ENCODE measurements at regions not wholly inside any gene's neighbourhood (a gene's known extent, or its start where the extent isn't known, plus 50 kb on each side); places are given as distances from the start of the nearest gene placed in this dataset.
"Not testable (repeated sequence)": the region's sequence is repeated elsewhere in the genome, so short reads cannot be mapped to it uniquely, and the experiment has no call there.

DNA sequence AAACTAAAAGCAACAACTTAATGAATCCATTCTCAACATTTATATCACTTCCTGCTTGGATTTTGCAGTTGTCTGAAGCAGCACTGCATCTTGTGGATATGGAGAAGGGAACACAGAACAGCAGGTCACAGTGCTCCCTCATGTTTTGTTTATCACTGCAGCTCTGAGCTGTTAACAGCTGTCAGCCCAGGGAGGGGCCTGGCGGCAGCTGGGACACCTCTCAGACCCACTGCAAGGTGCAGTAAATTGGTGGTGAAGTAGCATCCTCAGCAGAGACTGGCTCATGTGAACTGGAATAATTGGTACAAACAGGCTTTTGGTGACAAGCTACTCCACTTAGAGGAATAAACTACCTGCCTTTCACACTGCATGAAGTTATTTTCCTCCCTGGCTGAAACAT is 170.4 kb downstream of the LIG4 start (continued):
- no peak for TF ChIP-seq MYC (IDR thresholded peaks at IDR 0.05; ENCODE audit: low read depth, low read length)
- TF ChIP-seq MYC (CRISPR knock-in tag; IDR thresholded peaks at IDR 0.05; ENCODE audit: borderline replicate concordance, low read depth): no peak
- TF ChIP-seq, protein P1, sequence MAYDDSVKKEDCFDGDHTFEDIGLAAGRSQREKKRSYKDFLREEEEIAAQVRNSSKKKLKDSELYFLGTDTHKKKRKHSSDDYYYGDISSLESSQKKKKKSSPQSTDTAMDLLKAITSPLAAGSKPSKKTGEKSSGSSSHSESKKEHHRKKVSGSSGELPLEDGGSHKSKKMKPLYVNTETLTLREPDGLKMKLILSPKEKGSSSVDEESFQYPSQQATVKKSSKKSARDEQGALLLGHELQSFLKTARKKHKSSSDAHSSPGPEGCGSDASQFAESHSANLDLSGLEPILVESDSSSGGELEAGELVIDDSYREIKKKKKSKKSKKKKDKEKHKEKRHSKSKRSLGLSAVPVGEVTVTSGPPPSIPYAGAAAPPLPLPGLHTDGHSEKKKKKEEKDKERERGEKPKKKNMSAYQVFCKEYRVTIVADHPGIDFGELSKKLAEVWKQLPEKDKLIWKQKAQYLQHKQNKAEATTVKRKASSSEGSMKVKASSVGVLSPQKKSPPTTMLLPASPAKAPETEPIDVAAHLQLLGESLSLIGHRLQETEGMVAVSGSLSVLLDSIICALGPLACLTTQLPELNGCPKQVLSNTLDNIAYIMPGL (CRISPR knock-in tag; IDR thresholded peaks at IDR 0.05): no peak
- TF ChIP-seq POLR3A (IDR thresholded peaks at IDR 0.05; ENCODE audit: borderline replicate concordance, extremely low read depth, insufficient read depth, insufficient read length): no peak
- TF ChIP-seq, protein P2, sequence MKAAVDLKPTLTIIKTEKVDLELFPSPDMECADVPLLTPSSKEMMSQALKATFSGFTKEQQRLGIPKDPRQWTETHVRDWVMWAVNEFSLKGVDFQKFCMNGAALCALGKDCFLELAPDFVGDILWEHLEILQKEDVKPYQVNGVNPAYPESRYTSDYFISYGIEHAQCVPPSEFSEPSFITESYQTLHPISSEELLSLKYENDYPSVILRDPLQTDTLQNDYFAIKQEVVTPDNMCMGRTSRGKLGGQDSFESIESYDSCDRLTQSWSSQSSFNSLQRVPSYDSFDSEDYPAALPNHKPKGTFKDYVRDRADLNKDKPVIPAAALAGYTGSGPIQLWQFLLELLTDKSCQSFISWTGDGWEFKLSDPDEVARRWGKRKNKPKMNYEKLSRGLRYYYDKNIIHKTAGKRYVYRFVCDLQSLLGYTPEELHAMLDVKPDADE (conservative IDR thresholded peaks at IDR 0.05; ENCODE audit: control insufficient read depth, low read depth, low read length): no peak

GRCh38 chr13:108042866-108043265 is 172.5 kb downstream of the LIG4 start:
- H3K4me1 ChIP-seq (replicated peaks in 1 of 2; ENCODE audit: control insufficient read depth in 2 of 2, insufficient read depth in 2 of 2, low read length in 2 of 2); in situ Hi-C loops (cut with MboI); H3K9me3 ChIP-seq (replicated peaks; ENCODE audit: control insufficient read depth, insufficient read depth, low read depth, low read length); H3K9ac ChIP-seq (ENCODE audit: insufficient read depth in 1 of 2, low read depth in 2 of 2, low read length in 2 of 2); H3K27ac ChIP-seq (ENCODE audit: extremely low read depth, low read depth, low read length); H3K79me2 ChIP-seq (ENCODE audit: control insufficient read depth, insufficient read depth, low read length); H3K9me1 ChIP-seq (ENCODE audit: control insufficient read depth, insufficient read depth, low read length); H3K4me2 ChIP-seq (ENCODE audit: insufficient read depth, low read length); ATAC-seq; H3K4me3 ChIP-seq; POLR2A ChIA-PET; FAIRE-seq; CTCF ChIA-PET (ENCODE audit: low intra/inter-chr PET ratio); H2AFZ ChIP-seq (ENCODE audit: low read depth, low read length); H3K27me3 ChIP-seq (ENCODE audit: control insufficient read depth in 2 of 2, insufficient read depth in 2 of 2, low read length in 2 of 2); H3K36me3 ChIP-seq (ENCODE audit: control insufficient read depth, insufficient read depth, low read length); DNase-seq (ENCODE audit: extremely low read depth in 1 of 4, low spot score in 3 of 4); intact Hi-C loops (cut with micrococcal nuclease); BruUV-seq (replicated peaks); H4K20me1 ChIP-seq (replicated peaks; ENCODE audit: control insufficient read depth, insufficient read depth, low read length): not testable (repeated sequence)
- WGBS (ENCODE audit: insufficient coverage, low coverage, missing lambda C conversion rate): 0% methylated on average over 1 of the region's 6 CpGs

All from K562 (cell line).